Tibial nerve (tissue), 4 donors: ENCODE measurements at regions not wholly inside any gene's neighbourhood (a gene's known extent, or its start where the extent isn't known, plus 50 kb on each side); places are given as distances from the start of the nearest gene placed in this dataset.

Experiments
- DNase-seq, 2 donors: peaks; one replicate each; pipeline ENCODE4 v3.0.0-alpha.2; 2019; ENCODE audit warnings: low spot score in 2 of 2
- H3K27ac ChIP-seq, 4 donors: fragments of 200-600 bp; sonication (generic) in 3 of 4; one replicate each; pipeline ENCODE4 v1.5.1; 2017 to 2019; ENCODE audit warnings: mild to moderate bottlenecking in 1 of 4
- H3K27me3 ChIP-seq, 2 donors: fragments of 200-600 bp; sonication (generic) in 1 of 2; one replicate each; pipeline versions ENCODE4 v1.5.1 to v1.6.0; 2017 to 2019
- H3K36me3 ChIP-seq, 3 donors: fragments of 200-600 bp; sonication (generic); one replicate each; pipeline ENCODE4 v1.5.1; 2018 to 2019
- H3K4me1 ChIP-seq, 4 donors: fragments of 200-600 bp; sonication (generic) in 3 of 4; one replicate each; pipeline ENCODE4 v1.5.1; 2017 to 2019
- H3K4me3 ChIP-seq, 4 donors: fragments of 200-600 bp; sonication (generic) in 3 of 4; one replicate each; pipeline ENCODE4 v1.5.1; 2017 to 2019; ENCODE audit warnings: mild to moderate bottlenecking in 1 of 4, moderate library complexity in 1 of 4
- H3K9me3 ChIP-seq, 4 donors: fragments of 200-600 bp; sonication (generic) in 3 of 4; one replicate each; pipeline ENCODE4 v1.5.1; 2017 to 2019
- EP300 ChIP-seq, 2 donors: sonication (generic); formaldehyde crosslinking; IDR thresholded peaks; one replicate each; pipeline ENCODE4 v1.6.1; 2017; ENCODE audit warnings: antibody characterized with exemption in 2 of 2, mild to moderate bottlenecking in 1 of 2
- POLR2A ChIP-seq, 2 donors: fragments of 450-650 bp; IDR thresholded peaks; one replicate each; pipeline ENCODE4 v1.6.1; 2017; ENCODE audit warnings: antibody characterized with exemption in 2 of 2, mild to moderate bottlenecking in 2 of 2, moderate library complexity in 2 of 2
- WGBS, 2 donors: methylation state at CpG; one replicate each; pipeline ENCODE4 v1.1.5; 2018; 5-methylcytosine and 5-hydroxymethylcytosine counted together
- TF ChIP-seq, protein P1 (sequence below), 5 experiments: fragments of 200-600 bp in 3 of 5; fragments of 450-650 bp in 2 of 5; sonication (generic) in 3 of 5; IDR thresholded peaks; one replicate each; pipeline ENCODE4 v1.5.1; 2016 to 2019; ENCODE audit warnings: antibody characterized with exemption in 5 of 5, mild to moderate bottlenecking in 3 of 5, moderate library complexity in 2 of 5

DNA sequence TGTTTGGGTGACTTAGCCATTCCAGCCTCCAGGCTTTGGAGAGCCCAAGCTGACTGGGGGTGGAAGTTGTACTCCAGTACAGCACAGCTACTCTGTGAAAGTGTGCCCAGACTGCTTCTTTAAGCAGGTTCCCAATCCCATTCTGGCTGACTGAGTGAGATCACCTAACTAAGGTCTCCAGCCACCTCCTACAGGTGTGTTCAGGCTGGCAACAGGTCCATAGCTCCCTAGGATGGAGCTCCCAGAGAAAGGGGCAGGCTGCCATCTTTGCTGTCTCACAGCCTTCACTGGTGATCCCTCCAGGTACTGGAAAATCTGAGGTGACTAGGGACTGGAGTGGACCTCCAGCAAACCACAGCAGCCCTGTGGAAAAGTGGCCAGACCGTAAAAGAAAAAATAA lies 445.3 kb upstream of the KCNMB2 start:
- DNase-seq = no peak
- Histone ChIP-seq H3K9me3 (peaks cover 0 to 10% (median 0%) of the 10 kb centered on the region in 4 donors), H3K27ac (no peak overlapping the region), H3K4me1 (peaks cover 0 to 17% (median under 1%) of the 10 kb centered on the region in 4 donors), H3K36me3 (no peaks in the 10 kb centered on the region), H3K27me3 (no peaks in the 10 kb centered on the region), H3K4me3 (no peak overlapping the region)
- WGBS, 2 donors = 96 to 100% methylated on average over 1 of the region's 1 CpG
- no peak for TF ChIP-seq POLR2A (IDR thresholded peaks at IDR 0.05)
- TF ChIP-seq, protein P1, sequence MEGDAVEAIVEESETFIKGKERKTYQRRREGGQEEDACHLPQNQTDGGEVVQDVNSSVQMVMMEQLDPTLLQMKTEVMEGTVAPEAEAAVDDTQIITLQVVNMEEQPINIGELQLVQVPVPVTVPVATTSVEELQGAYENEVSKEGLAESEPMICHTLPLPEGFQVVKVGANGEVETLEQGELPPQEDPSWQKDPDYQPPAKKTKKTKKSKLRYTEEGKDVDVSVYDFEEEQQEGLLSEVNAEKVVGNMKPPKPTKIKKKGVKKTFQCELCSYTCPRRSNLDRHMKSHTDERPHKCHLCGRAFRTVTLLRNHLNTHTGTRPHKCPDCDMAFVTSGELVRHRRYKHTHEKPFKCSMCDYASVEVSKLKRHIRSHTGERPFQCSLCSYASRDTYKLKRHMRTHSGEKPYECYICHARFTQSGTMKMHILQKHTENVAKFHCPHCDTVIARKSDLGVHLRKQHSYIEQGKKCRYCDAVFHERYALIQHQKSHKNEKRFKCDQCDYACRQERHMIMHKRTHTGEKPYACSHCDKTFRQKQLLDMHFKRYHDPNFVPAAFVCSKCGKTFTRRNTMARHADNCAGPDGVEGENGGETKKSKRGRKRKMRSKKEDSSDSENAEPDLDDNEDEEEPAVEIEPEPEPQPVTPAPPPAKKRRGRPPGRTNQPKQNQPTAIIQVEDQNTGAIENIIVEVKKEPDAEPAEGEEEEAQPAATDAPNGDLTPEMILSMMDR (IDR thresholded peaks at IDR 0.05) = no peak
- no peak for TF ChIP-seq EP300 (IDR thresholded peaks at IDR 0.05)

DNA sequence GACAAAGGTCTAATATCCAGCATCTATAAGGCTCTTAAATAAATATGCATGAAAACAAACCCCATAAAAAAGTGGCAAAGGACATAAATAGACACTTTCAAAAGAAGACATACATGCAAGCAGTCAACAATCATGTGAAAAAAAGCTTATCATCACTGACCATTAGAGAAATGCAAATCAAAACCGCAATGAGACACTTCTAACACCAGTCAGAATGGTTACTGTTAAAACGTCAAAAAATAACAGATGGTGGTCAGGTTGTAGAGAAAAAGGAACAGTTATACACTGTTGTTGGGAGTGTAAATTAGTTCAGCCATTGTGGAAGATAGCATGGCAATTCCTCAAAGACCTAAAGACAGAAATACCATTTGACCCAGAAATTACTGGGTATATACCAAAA lies 440.7 kb upstream of the KCNMB2 start:
- no peaks in the 10 kb centered on the region for H3K27me3 ChIP-seq
- H3K4me3 ChIP-seq = no peak overlapping the region
- TF ChIP-seq POLR2A (IDR thresholded peaks at IDR 0.05) (no peak), EP300 (IDR thresholded peaks at IDR 0.05) (no peak)
- TF ChIP-seq, protein P1 (IDR thresholded peaks at IDR 0.05) = no peak
- no peaks in the 10 kb centered on the region for H3K36me3 ChIP-seq
- H3K27ac ChIP-seq = no peak overlapping the region
- peaks cover 0 to 10% (median 0%) of the 10 kb centered on the region in 4 donors for H3K9me3 ChIP-seq
- no peaks in the 10 kb centered on the region for H3K4me1 ChIP-seq
- WGBS, 2 donors = 91 to 93% methylated on average over 2 of the region's 2 CpGs
- DNase-seq = no peak

DNA sequence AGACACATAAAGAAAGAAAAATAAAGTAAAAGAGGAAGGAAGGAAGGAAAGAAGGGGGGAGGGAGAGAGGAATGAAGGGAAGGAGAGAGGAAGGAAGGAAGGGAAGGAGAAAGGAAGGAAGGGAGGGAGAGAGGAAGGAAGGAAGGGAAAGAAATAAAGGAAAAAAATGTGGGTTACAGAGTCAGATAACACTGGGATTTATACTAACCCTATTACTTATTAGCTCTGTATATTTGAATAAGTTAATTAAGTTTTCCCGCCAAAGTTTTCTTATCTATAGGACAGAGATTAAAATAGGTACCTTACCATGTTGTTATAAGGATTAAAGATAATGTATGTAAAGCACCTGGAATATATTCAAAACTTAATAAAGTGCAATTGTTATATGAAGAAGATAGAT lies 439.3 kb upstream of the KCNMB2 start:
- Histone ChIP-seq H3K27ac (no peak overlapping the region), H3K4me1 (no peaks in the 10 kb centered on the region), H3K27me3 (no peaks in the 10 kb centered on the region), H3K36me3 (no peaks in the 10 kb centered on the region), H3K4me3 (no peak overlapping the region), H3K9me3 (peaks cover 0 to 10% (median 0%) of the 10 kb centered on the region in 4 donors)
- 97 to 98% methylated on average over 1 of the region's 1 CpG for WGBS, 2 donors
- TF ChIP-seq POLR2A (IDR thresholded peaks at IDR 0.05) (no peak), EP300 (IDR thresholded peaks at IDR 0.05) (no peak)
- TF ChIP-seq, protein P1 (IDR thresholded peaks at IDR 0.05) = no peak
- no peak for DNase-seq

- Histone ChIP-seq H3K27ac (no peak overlapping the region), H3K36me3 (no peaks in the 10 kb centered on the region), H3K9me3 (peaks cover 0 to 6% (median 0%) of the 10 kb centered on the region in 4 donors), H3K4me3 (no peak overlapping the region), H3K27me3 (no peaks in the 10 kb centered on the region), H3K4me1 (no peaks in the 10 kb centered on the region)
- peak in 1 of 2 donors; percentile 91 for TF ChIP-seq EP300 (IDR thresholded peaks at IDR 0.05)
- TF ChIP-seq POLR2A (IDR thresholded peaks at IDR 0.05) = no peak
- 48 to 50% methylated on average over 1 of the region's 1 CpG for WGBS, 2 donors
- DNase-seq = peak in 1 of 2 donors; percentile 52
Measured at GRCh38 chr3:178097576-178097975, 438.7 kb upstream of the KCNMB2 start.

- DNase-seq = no peak
- TF ChIP-seq EP300 (IDR thresholded peaks at IDR 0.05) (no peak), POLR2A (IDR thresholded peaks at IDR 0.05) (no peak)
- TF ChIP-seq, protein P1 (IDR thresholded peaks at IDR 0.05) = no peak
- Histone ChIP-seq H3K27ac (no peak overlapping the region), H3K36me3 (no peaks in the 10 kb centered on the region), H3K27me3 (no peaks in the 10 kb centered on the region), H3K9me3 (no peaks in the 10 kb centered on the region), H3K4me3 (no peak overlapping the region), H3K4me1 (no peaks in the 10 kb centered on the region)
- WGBS, 2 donors = 92 to 93% methylated on average over 4 of the region's 4 CpGs
Measured at GRCh38 chr3:178099274-178099673, 437.0 kb upstream of the KCNMB2 start.

- no peak for DNase-seq
- no peak overlapping the region for H3K27ac ChIP-seq
- no peaks in the 10 kb centered on the region for H3K9me3 ChIP-seq
- 69 to 73% methylated on average over 2 of the region's 2 CpGs for WGBS, 2 donors
- no peak overlapping the region for H3K4me3 ChIP-seq
- H3K4me1 ChIP-seq = no peaks in the 10 kb centered on the region
- H3K27me3 ChIP-seq = no peaks in the 10 kb centered on the region
- TF ChIP-seq EP300 (IDR thresholded peaks at IDR 0.05) (no peak), POLR2A (IDR thresholded peaks at IDR 0.05) (no peak)
- TF ChIP-seq, protein P1 (IDR thresholded peaks at IDR 0.05) = no peak
- H3K36me3 ChIP-seq = no peaks in the 10 kb centered on the region
Measured at GRCh38 chr3:178099862-178100261, 436.4 kb upstream of the KCNMB2 start.
